Activated CD4-positive, alpha-beta T cell treated with anti-CD3 and anti-CD28 coated beads, Interleukin-2, amount 10 ng/mL, durations not matched to agents 24 days and 14 days (primary cell): ENCODE measurements at regions not wholly inside any gene's neighbourhood (a gene's known extent, or its start where the extent isn't known, plus 50 kb on each side); places are given as distances from the start of the nearest gene placed in this dataset.

Experiments
- DNase-seq: peaks from one replicate; pipeline ENCODE4 v3.0.0; 2022
- H3K27ac Mint-ChIP-seq: one replicate; pipeline ENCODE4 v1.8.0; 2022; ENCODE audit warnings: mild to moderate bottlenecking, mixed read lengths
- H3K27me3 Mint-ChIP-seq: one replicate; pipeline ENCODE4 v1.8.0; 2022; ENCODE audit warnings: mixed read lengths
- H3K36me3 Mint-ChIP-seq: one replicate; pipeline ENCODE4 v1.8.0; 2022; ENCODE audit warnings: low read depth, mild to moderate bottlenecking, mixed read lengths
- H3K4me1 Mint-ChIP-seq: one replicate; pipeline ENCODE4 v1.8.0; 2021; ENCODE audit warnings: mixed read lengths
- H3K4me3 Mint-ChIP-seq: one replicate; pipeline ENCODE4 v1.8.0; 2022; ENCODE audit warnings: mild to moderate bottlenecking, moderate library complexity, mixed read lengths
- H3K9me3 Mint-ChIP-seq: one replicate; pipeline ENCODE4 v1.8.0; 2021; ENCODE audit warnings: mixed read lengths
- intact Hi-C: fragments of 100-400 bp; cut with micrococcal nuclease; formaldehyde crosslinking; loops from one replicate; pipeline ENCODE4 v1.15.1; 2023

- Mint-ChIP-seq H3K27ac (no peak overlapping the region), H3K4me3 (no peak overlapping the region), H3K4me1 (no peaks in the 10 kb centered on the region), H3K36me3 (no peaks in the 10 kb centered on the region), H3K27me3 (no peaks in the 10 kb centered on the region), H3K9me3 (peaks cover 8% of the 10 kb centered on the region)
- intact Hi-C loops = no loop called here
- DNase-seq = no peak
Measured at GRCh38 chr10:42111076-42111475, 527.3 kb downstream of the ZNF33B start.
